GM12878 (cell line): ENCODE measurements at regions not wholly inside any gene's neighbourhood (a gene's known extent, or its start where the extent isn't known, plus 50 kb on each side); places are given as distances from the start of the nearest gene placed in this dataset.

Experiments
- ATAC-seq: fragments of 200-7000 bp; cut with Tn5 transposase; 3 replicates; pipeline ENCODE4 v1.9.1; 2020; ENCODE audit warnings: mild to moderate bottlenecking, moderate library complexity
- BruUV-seq: library from RNA; stranded (reverse); fragments of 400-500 nt; replicated peaks from 2 replicates; lab custom pipeline; 2021; lab: Mats Ljungman, UMichigan
- CTCF ChIA-PET: fragments of 300-600 bp; sonication (Branson Sonifier 250); formaldehyde crosslinking; extraction: SDS; loops from one replicate; lab custom pipeline; 2021; ENCODE audit warnings: inconsistent platforms; lab: Yijun Ruan, JAX
- POLR2A ChIA-PET: fragments of 350-600 bp; formaldehyde crosslinking; extraction: SDS; loops from one replicate; lab custom pipeline; 2021; ENCODE audit warnings: inconsistent platforms; lab: Charles Lee
- RAD21 ChIA-PET: fragments of 300-600 bp; sonication (Branson Sonifier 250); formaldehyde crosslinking; loops from one replicate; lab custom pipeline; 2023; ENCODE audit warnings: antibody characterized with exemption; ENCODE audit not compliant: unreplicated experiment; lab: Charles Lee
- SMC1A ChIA-PET: fragments of 300-600 bp; sonication (Branson Sonifier 250); formaldehyde crosslinking; loops from one replicate; lab custom pipeline; 2023; ENCODE audit not compliant: unreplicated experiment, uncharacterized antibody; lab: Charles Lee
- DNase-seq: peaks from one replicate; pipeline ENCODE4 v3.0.0-alpha.2; 2011; ENCODE audit warnings: low read depth, low spot score
- FAIRE-seq: peaks from 3 replicates; lab custom pipeline; 2011; peaks lifted over from hg19 to GRCh38; lab: Jason Lieb, UNC
- H2AFZ ChIP-seq: 2 replicates; pipeline ENCODE4 v1.6.0; 2011; ENCODE audit warnings: low read depth, low read length, control low read depth; ENCODE audit not compliant: control insufficient read depth
- H3K27ac ChIP-seq: 2 replicates; pipeline ENCODE4 v1.5.1; 2011; ENCODE audit warnings: control low read depth; ENCODE audit not compliant: control insufficient read depth, insufficient read depth
- H3K27me3 ChIP-seq, 2 experiments: replicated peaks in 1 of 2; 2 replicates each; pipeline versions ENCODE4 v1.6.0 to v1.6.1; 2011; ENCODE audit warnings: low read length in 1 of 2; ENCODE audit not compliant: control insufficient read depth in 2 of 2, insufficient read depth in 2 of 2
- H3K36me3 ChIP-seq, 2 experiments: 2 replicates each; pipeline ENCODE4 v1.5.1; 2011; ENCODE audit warnings: low read length in 1 of 2; ENCODE audit not compliant: control insufficient read depth in 2 of 2, insufficient read depth in 2 of 2
- H3K4me1 ChIP-seq: 2 replicates; pipeline ENCODE4 v1.6.1; 2011; ENCODE audit warnings: mild to moderate bottlenecking, low read length, moderate library complexity, mixed read lengths; ENCODE audit not compliant: control insufficient read depth, insufficient read depth
- H3K4me2 ChIP-seq: 2 replicates; pipeline ENCODE4 v1.6.0; 2011; ENCODE audit warnings: control low read depth; ENCODE audit not compliant: control insufficient read depth, insufficient read depth
- H3K4me3 ChIP-seq: fragments of 200-600 bp; sonication (generic); 2 replicates; pipeline ENCODE4 v1.5.1; 2016
- H3K79me2 ChIP-seq: 2 replicates; pipeline ENCODE4 v1.6.0; 2011; ENCODE audit warnings: low read length; ENCODE audit not compliant: control insufficient read depth, insufficient read depth
- H3K9ac ChIP-seq: 2 replicates; pipeline ENCODE4 v1.8.0; 2011; ENCODE audit warnings: low read length, control low read depth, mixed read lengths; ENCODE audit not compliant: control insufficient read depth, insufficient read depth
- H3K9me3 ChIP-seq: replicated peaks from 3 replicates; pipeline ENCODE4 v1.5.1; 2011; ENCODE audit warnings: mild to moderate bottlenecking, low read length; ENCODE audit not compliant: control insufficient read depth, insufficient read depth
- H4K20me1 ChIP-seq: 2 replicates; pipeline ENCODE4 v1.6.0; 2011; ENCODE audit not compliant: control insufficient read depth, insufficient read depth
- ATF2 ChIP-seq: IDR thresholded peaks from 2 replicates; pipeline ENCODE4 v1.6.1; 2012; ENCODE audit warnings: low read length, inconsistent platforms
- ELK1 ChIP-seq: IDR thresholded peaks from 2 replicates; pipeline ENCODE4 v1.6.1; 2012; ENCODE audit warnings: low read depth, low read length, improper control_type of control experiment
- JUNB ChIP-seq: IDR thresholded peaks from 2 replicates; pipeline ENCODE4 v1.6.1; 2016; ENCODE audit warnings: antibody characterized with exemption, mild to moderate bottlenecking
- NFIC ChIP-seq: IDR thresholded peaks from 2 replicates; pipeline ENCODE4 v1.6.1; 2012; ENCODE audit warnings: low read depth, mild to moderate bottlenecking, inconsistent platforms, low read length, moderate library complexity
- TCF7 ChIP-seq: IDR thresholded peaks from 2 replicates; pipeline ENCODE4 v1.6.1; 2014; ENCODE audit warnings: antibody characterized with exemption, borderline replicate concordance
- WGBS: methylation state at CpG from one replicate; pipeline ENCODE4 v1.1.6; 2016; ENCODE audit warnings: low lambda C conversion rate; ENCODE audit not compliant: insufficient replicate concordance, insufficient coverage; ENCODE audit errors: missing lambda C conversion rate; 5-methylcytosine and 5-hydroxymethylcytosine counted together
- in situ Hi-C: fragments of 300-500 bp; cut with MboI; formaldehyde crosslinking; loops from 9 replicates; pipeline ENCODE4 v1.14.3; 2018; ENCODE audit warnings: mixed read lengths
- intact Hi-C: fragments of 100-400 bp; cut with micrococcal nuclease; formaldehyde crosslinking; loops from one replicate; pipeline ENCODE4 v1.14.2; 2022; ENCODE audit not compliant: unreplicated experiment

GRCh38 chr4:36665985-36666527 lies 384.6 kb downstream of the DTHD1 start:
- Histone ChIP-seq H2AFZ (no peak overlapping the region), H3K4me2 (no peak overlapping the region), H4K20me1 (no peaks in the 10 kb centered on the region), H3K27ac (no peak overlapping the region), H3K36me3 (no peaks in the 10 kb centered on the region), H3K27me3 (no peaks in the 10 kb centered on the region), H3K4me3 (no peak overlapping the region), H3K9me3 (no peaks in the 10 kb centered on the region), H3K79me2 (no peaks in the 10 kb centered on the region), H3K9ac (no peak overlapping the region), H3K4me1 (no peaks in the 10 kb centered on the region)
- in situ Hi-C loops (no loop called here), intact Hi-C loops (no loop called here)
- DNase-seq (no peak), FAIRE-seq (peak; percentile 38), ATAC-seq (peak; percentile 35)
- SMC1A ChIA-PET = interaction anchor here (0.8 kb wide), 1 partner anchor 334 kb away, joined by 3 read pairs; no protein-coding TSS in a partner anchor
- RAD21 ChIA-PET = no interaction called here
- no TSS peak for BruUV-seq
- POLR2A ChIA-PET = no interaction called here
- CTCF ChIA-PET = interaction anchor here (1.6 kb wide), 1 partner anchor 11 kb away, joined by 4 read pairs; no protein-coding TSS in a partner anchor
- 15% methylated on average over 3 of the region's 3 CpGs for WGBS
- TF ChIP-seq NFIC = peak; percentile 38; the same call in 1 of the 2 replicates
- peak; percentile 35 for TF ChIP-seq ATF2
- TF ChIP-seq ELK1 = no peak
- peak; percentile 39 for TF ChIP-seq JUNB
- TF ChIP-seq TCF7 = 0 out of 2 replicates have a peak, but pooled peaks have one; percentile 42
